GM12864 (cell line): ENCODE measurements at regions not wholly inside any gene's neighbourhood (a gene's known extent, or its start where the extent isn't known, plus 50 kb on each side); places are given as distances from the start of the nearest gene placed in this dataset.

Source experiments
- DNase-seq: peaks from one replicate; pipeline ENCODE4 v3.0.0-alpha.2; 2011; ENCODE audit warnings: low read depth
- H3K4me3 ChIP-seq: 2 replicates; pipeline ENCODE4 v1.5.1; 2011; ENCODE audit warnings: mild to moderate bottlenecking, low read depth, low read length, control low read depth
- TF ChIP-seq, protein P1 (sequence below): IDR thresholded peaks from 2 replicates; pipeline ENCODE4 v1.5.1; 2011; ENCODE audit warnings: low read depth, mild to moderate bottlenecking, moderate library complexity, low read length, control low read depth, inconsistent platforms; ENCODE audit errors: missing control alignments

GRCh38 chr2:7983451-7983850, 698.4 kb upstream of the ID2 start:
- TF ChIP-seq, protein P1, sequence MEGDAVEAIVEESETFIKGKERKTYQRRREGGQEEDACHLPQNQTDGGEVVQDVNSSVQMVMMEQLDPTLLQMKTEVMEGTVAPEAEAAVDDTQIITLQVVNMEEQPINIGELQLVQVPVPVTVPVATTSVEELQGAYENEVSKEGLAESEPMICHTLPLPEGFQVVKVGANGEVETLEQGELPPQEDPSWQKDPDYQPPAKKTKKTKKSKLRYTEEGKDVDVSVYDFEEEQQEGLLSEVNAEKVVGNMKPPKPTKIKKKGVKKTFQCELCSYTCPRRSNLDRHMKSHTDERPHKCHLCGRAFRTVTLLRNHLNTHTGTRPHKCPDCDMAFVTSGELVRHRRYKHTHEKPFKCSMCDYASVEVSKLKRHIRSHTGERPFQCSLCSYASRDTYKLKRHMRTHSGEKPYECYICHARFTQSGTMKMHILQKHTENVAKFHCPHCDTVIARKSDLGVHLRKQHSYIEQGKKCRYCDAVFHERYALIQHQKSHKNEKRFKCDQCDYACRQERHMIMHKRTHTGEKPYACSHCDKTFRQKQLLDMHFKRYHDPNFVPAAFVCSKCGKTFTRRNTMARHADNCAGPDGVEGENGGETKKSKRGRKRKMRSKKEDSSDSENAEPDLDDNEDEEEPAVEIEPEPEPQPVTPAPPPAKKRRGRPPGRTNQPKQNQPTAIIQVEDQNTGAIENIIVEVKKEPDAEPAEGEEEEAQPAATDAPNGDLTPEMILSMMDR: no peak
- no peak overlapping the region for H3K4me3 ChIP-seq
- no peak for DNase-seq

DNA sequence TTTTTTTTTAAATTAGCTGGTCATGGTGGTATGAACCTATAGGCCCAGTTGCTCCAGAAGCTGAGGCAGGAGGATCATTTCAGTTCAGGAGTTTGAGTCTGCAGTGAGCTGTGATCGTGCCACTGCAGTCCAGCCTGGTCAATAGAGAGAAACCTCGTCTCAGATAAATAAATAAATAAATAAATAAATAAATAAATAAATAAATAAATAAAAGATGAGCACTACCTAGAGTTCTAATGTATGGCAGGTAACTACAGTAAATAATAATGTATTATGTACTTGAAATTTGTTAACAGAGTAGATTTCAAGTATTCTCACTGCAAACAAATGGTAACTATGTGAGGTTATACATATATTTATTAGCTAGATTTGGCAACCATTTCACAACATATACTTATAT, 697.9 kb upstream of the ID2 start:
- DNase-seq: no peak
- TF ChIP-seq, protein P1: no peak
- H3K4me3 ChIP-seq: no peak overlapping the region

GRCh38 chr2:7984693-7985353, 697.0 kb upstream of the ID2 start:
- TF ChIP-seq, protein P1: no peak
- DNase-seq: no peak
- no peak overlapping the region for H3K4me3 ChIP-seq

- TF ChIP-seq, protein P1: no peak
- DNase-seq: no peak
- H3K4me3 ChIP-seq: no peak overlapping the region
These were observed 695.4 kb upstream of the ID2 start for GRCh38 chr2:7986431-7986830.

DNA sequence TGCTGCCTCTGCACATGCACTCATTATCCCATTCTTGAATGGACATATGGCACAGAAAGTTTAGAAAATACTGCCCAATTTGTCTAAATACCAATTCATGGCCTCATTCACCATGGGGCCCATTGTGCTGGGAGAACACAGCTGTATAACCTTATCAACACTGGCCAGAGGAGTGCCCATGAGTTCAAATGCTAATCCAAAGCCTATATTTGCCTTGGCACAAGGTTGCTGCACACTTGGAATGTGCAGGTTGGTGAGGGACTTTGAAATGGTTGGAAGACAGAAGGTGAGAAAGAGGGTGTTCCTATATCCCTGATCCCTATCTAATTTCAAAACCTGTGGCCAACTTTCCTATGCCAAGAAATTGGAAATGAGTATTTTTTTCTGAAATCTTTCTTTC, 693.9 kb upstream of the ID2 start:
- DNase-seq: no peak
- no peak overlapping the region for H3K4me3 ChIP-seq
- TF ChIP-seq, protein P1: no peak

GRCh38 chr2:7988440-7988839, 693.4 kb upstream of the ID2 start:
- no peak for DNase-seq
- no peak overlapping the region for H3K4me3 ChIP-seq
- TF ChIP-seq, protein P1: no peak

DNA sequence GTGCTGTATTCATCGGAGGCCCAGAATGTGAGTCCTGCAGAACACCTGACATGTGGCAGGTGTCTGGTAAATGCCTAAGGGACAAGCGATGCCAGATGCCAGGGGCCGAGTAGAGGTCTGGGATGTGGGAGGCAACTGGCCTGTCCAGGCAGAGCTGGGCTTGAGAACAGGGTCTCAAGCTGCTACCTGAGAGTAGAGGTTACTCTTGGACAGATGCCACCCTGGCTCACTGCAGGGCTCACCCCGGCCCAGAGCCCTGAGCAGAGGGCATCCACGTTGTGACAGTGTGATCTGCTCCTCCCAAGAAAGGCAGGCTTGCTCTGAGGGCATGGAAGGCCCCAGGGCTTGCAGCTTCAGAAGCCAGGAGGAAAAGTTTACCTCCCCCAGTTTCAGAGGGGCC, 692.0 kb upstream of the ID2 start:
- no peak for DNase-seq
- no peak overlapping the region for H3K4me3 ChIP-seq
- TF ChIP-seq, protein P1: no peak
